HG03432 (cell line): ENCODE measurements at regions not wholly inside any gene's neighbourhood (a gene's known extent, or its start where the extent isn't known, plus 50 kb on each side); places are given as distances from the start of the nearest gene placed in this dataset.
A peak's percentile ranks its signal among the peaks of the same experiment; 100 is the strongest.

ENCODE experiments used
- ATAC-seq: cut with Tn5 transposase; IDR thresholded peaks from one replicate; pipeline ENCODE4 v1.9.1; 2021; ENCODE audit warnings: mild to moderate bottlenecking, moderate library complexity; ENCODE audit not compliant: unreplicated experiment

DNA sequence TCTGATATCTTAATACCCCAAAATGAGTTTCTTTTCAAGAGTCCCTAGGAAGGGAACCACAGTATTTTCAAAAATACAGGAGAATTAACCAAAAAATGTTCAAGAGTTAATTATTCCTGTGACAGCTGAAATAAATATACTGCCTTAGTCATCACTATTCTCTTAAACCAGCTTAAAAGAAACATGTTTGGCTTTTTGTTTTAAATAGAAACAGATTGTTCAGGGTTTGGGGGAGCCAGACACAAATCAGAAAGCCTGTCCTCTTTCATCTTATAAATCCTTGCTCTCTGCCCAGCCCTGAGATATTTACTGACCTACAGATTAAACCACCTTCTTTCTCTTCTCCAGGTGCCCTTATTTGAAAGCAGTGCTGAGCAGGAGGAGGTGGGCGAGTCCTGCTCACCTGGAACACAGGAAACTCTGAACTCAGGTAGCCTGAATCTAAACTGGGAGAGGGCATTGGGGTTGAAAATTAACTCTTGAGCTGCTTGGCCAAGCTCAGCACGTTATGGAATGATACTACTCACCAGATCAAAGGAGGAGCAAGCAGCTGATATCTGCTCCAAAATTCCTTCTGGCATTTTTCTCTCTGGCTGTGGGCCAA, 84.1 kb upstream of the SPRED1 start:
- no peak for ATAC-seq

DNA sequence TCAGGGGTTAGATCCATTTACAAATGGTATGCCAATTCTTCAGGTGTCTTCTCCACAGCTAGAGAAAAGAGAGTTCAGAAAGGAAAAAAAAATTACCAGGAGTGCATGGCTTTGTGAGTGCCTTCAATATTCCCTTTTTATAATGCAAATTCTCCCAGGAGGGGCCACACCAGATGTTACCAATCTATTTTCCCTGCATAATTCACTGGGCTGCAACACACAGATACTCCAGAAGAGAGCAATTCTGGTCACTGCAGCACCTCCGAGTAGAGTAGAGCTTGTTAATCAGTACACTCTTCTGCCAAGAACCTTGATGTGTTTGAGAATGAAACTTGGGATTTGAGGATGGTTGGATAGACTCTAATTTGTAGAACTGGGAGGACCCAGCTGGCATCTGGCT, 80.7 kb upstream of the SPRED1 start:
- ATAC-seq = no peak

DNA sequence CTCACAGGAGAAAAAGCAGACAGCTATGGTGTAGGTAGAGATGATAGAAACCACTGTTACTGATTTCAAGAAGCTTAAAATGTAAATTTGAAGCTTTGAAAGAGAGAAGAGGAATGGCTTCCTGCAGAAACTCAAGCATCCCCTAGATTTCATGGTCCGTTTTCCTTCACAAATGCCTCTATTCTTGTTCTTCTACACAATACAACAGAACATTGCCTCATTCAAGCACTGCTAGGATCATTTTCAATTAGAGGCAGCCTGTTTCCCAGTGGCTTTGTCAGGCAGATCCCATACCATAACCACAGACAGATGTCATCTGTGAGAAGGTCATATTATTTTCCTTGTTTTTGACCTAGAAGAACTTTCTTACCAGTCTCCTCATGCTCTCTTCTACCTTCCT, 77.9 kb upstream of the SPRED1 start:
- no peak for ATAC-seq

DNA sequence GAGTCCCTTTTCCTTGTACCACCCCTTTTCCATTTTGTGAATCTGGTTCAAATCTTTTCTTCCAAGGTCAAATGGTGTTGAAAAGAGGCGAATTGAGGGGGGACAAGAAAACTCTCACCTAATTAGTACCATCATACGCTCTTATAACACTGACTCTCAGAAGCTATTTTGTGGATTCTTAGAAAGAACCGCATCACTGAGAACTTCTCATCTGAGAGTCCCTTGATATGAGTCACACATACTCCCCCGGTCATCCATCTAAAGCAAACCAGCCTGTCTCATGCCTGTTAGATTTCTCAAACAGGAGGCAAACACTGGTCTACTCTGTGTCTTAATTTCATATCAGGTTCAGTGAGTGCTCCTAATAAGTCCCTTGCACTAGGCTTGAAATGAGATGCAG, 76.5 kb upstream of the SPRED1 start:
- peak; percentile 98 for ATAC-seq

GRCh38 chr15:38176691-38177090, 75.9 kb upstream of the SPRED1 start:
- no peak for ATAC-seq

GRCh38 chr15:38182900-38183299, 69.7 kb upstream of the SPRED1 start:
- no peak for ATAC-seq

- no peak for ATAC-seq
These were observed 66.1 kb upstream of the SPRED1 start for GRCh38 chr15:38186507-38186906.

- ATAC-seq = no peak
These were observed 64.9 kb upstream of the SPRED1 start for GRCh38 chr15:38187630-38188313.

- ATAC-seq = no peak
These were observed 62.9 kb upstream of the SPRED1 start for GRCh38 chr15:38189671-38190295.

GRCh38 chr15:38190501-38190900, 62.1 kb upstream of the SPRED1 start:
- no peak for ATAC-seq

- ATAC-seq = no peak
These were observed 60.1 kb upstream of the SPRED1 start for GRCh38 chr15:38192496-38192895.

GRCh38 chr15:38193496-38193895, 59.1 kb upstream of the SPRED1 start:
- no peak for ATAC-seq

DNA sequence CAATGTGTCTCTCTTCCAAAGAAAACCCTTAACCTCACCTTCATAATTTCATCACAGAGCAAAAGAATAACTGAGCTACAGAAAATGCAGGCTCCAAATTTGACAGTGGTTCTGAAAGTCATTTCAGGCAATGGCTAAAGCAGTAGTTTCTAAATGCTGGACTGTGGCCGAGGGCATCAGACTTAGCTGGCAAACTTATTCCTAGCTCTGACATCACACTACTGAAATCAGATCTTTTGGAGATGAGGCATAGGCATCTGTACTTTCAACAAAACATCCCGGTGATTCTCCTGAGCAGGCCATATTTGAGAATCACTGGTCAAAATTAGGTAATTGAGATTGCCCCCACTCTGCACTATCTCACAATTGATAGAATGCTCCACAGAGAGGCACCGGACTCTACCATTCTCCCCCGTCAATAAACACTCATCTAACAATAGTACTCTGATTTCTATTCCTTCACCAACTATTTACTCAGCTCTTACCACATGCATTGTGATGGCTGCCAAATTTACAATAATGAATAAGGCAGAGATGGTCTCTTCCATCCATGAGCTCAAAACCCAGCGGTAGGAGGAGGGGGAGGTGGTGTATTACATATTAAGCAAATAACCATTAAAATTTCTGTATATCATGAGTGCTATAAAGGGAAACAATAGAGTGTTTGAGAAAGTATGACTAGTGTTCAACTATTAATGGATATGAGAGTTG, 57.3 kb upstream of the SPRED1 start:
- ATAC-seq = no peak

GRCh38 chr15:38196076-38196475, 56.6 kb upstream of the SPRED1 start:
- no peak for ATAC-seq

GRCh38 chr15:38197553-38197952, 55.1 kb upstream of the SPRED1 start:
- ATAC-seq = no peak

- ATAC-seq = no peak
These were observed 50.9 kb upstream of the SPRED1 start for GRCh38 chr15:38201714-38202113.

- no peak for ATAC-seq
These were observed 50.3 kb upstream of the SPRED1 start for GRCh38 chr15:38202361-38202760.
